ENCODE measurements at regions not wholly inside any gene's neighbourhood (a gene's known extent, or its start where the extent isn't known, plus 50 kb on each side); places are given as distances from the start of the nearest gene placed in this dataset.

GRCh38 chr13:105097521-105097920, 1437.9 kb downstream of the EFNB2 start:
- H4K20me1 ChIP-seq (ENCODE audit: control insufficient read depth, insufficient read depth, low read depth, low read length): no peaks in the 10 kb centered on the region
- no peaks in the 10 kb centered on the region for H3K9me3 ChIP-seq (ENCODE audit: control insufficient read depth, insufficient read depth, low read length)
- no peaks in the 10 kb centered on the region for H3K9me2 ChIP-seq (replicated peaks; ENCODE audit: control insufficient read depth, low read length)
- no peaks in the 10 kb centered on the region for H3F3A ChIP-seq (ENCODE audit: control insufficient read depth, insufficient read depth)
- no peak overlapping the region for H3K4me2 ChIP-seq (ENCODE audit: low read length)
- H3K27ac ChIP-seq (ENCODE audit: low read depth, low read length): no peak overlapping the region
- no peaks in the 10 kb centered on the region for H3K79me2 ChIP-seq (ENCODE audit: control insufficient read depth, low read length)
- TF ChIP-seq, protein P1, sequence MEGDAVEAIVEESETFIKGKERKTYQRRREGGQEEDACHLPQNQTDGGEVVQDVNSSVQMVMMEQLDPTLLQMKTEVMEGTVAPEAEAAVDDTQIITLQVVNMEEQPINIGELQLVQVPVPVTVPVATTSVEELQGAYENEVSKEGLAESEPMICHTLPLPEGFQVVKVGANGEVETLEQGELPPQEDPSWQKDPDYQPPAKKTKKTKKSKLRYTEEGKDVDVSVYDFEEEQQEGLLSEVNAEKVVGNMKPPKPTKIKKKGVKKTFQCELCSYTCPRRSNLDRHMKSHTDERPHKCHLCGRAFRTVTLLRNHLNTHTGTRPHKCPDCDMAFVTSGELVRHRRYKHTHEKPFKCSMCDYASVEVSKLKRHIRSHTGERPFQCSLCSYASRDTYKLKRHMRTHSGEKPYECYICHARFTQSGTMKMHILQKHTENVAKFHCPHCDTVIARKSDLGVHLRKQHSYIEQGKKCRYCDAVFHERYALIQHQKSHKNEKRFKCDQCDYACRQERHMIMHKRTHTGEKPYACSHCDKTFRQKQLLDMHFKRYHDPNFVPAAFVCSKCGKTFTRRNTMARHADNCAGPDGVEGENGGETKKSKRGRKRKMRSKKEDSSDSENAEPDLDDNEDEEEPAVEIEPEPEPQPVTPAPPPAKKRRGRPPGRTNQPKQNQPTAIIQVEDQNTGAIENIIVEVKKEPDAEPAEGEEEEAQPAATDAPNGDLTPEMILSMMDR (IDR thresholded peaks at IDR 0.05; ENCODE audit: low read depth, low read length, poor library complexity, severe bottlenecking): no peak
- no peak for TF ChIP-seq EZH2phosphoT487 (IDR thresholded peaks at IDR 0.05; ENCODE audit: borderline replicate concordance, low read length)
- no peaks in the 10 kb centered on the region for H3K27me3 ChIP-seq (ENCODE audit: control insufficient read depth, low read length)
- H3K4me1 ChIP-seq (ENCODE audit: control insufficient read depth, low read length): no peaks in the 10 kb centered on the region
- no peak overlapping the region for H3K4me3 ChIP-seq (ENCODE audit: low read length)
- H3K36me3 ChIP-seq (ENCODE audit: control insufficient read depth, low read length): no peaks in the 10 kb centered on the region

DNA sequence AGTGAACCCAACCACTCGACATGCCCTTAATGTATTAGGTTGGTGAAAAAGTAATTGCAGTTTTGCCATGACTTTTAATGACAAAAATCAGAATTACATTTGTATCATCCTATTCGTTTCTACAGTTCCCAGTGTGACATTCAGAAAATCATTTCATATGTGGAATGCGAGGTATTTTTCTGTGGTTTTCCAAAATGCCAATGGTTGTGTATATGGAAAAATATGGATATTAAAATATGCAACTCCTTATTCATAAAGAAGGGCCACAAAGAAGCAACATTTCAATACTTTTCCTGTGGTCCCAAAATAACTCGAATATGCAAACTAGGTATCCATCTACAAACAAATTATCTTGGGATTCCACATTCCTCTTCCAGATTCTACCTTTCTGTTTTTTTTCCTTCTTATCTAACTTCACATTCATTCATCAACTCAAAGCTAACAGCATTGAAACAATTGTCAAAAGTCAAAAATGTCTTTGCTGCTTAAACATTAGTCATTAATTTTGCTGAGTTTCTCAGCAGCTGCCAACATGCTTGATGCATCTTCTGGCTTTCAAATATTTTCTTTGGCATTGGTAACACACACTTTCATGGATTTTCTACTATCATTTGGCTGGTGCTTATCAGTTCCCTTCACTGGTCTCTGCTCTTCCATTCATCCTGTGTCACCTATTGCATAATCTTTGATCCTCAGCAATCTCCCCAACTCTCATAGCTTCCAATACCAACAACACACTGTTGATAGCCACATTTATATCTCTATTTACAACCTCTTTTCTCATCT, 1445.4 kb downstream of the EFNB2 start:
- no peaks in the 10 kb centered on the region; the same call in 1 of the 2 replicates for H3K4me1 ChIP-seq (ENCODE audit: control insufficient read depth, low read length)
- H4K20me1 ChIP-seq (ENCODE audit: control insufficient read depth, insufficient read depth, low read depth, low read length): no peaks in the 10 kb centered on the region
- no peak overlapping the region for H3K4me2 ChIP-seq (ENCODE audit: low read length)
- H3K27me3 ChIP-seq (ENCODE audit: control insufficient read depth, low read length): no peaks in the 10 kb centered on the region
- no peak overlapping the region for H3K4me3 ChIP-seq (ENCODE audit: low read length)
- H3K79me2 ChIP-seq (ENCODE audit: control insufficient read depth, low read length): no peaks in the 10 kb centered on the region
- H3F3A ChIP-seq (ENCODE audit: control insufficient read depth, insufficient read depth): no peaks in the 10 kb centered on the region
- TF ChIP-seq, protein P1 (IDR thresholded peaks at IDR 0.05; ENCODE audit: low read depth, low read length, poor library complexity, severe bottlenecking): no peak
- no peak for TF ChIP-seq EZH2phosphoT487 (IDR thresholded peaks at IDR 0.05; ENCODE audit: borderline replicate concordance, low read length)
- no peak overlapping the region for H3K27ac ChIP-seq (ENCODE audit: low read depth, low read length)
- H3K36me3 ChIP-seq (ENCODE audit: control insufficient read depth, low read length): no peaks in the 10 kb centered on the region
- H3K9me3 ChIP-seq (ENCODE audit: control insufficient read depth, insufficient read depth, low read length): no peaks in the 10 kb centered on the region
- H3K9me2 ChIP-seq (replicated peaks; ENCODE audit: control insufficient read depth, low read length): no peaks in the 10 kb centered on the region

DNA sequence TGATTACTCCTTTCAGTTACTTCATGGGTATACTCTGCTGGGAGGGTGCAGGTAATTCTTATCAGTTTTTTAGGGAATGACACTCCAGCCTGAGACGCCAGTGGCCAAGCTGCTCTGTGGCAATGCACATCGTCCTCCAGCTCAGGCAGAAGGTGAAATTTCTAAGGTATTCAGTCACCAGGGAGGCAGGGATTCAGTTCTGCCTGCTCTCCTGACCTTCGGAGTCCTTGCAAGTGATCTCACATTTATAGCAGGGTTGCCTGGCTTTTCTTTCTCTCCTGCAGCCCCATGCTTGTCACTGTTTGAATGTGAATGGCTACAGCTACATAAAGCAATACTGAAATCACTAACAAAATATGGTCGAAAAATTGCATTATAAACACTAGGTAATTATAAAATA, 1447.5 kb downstream of the EFNB2 start:
- Histone ChIP-seq H3K4me1 (ENCODE audit: control insufficient read depth, low read length) (no peaks in the 10 kb centered on the region; the same call in 1 of the 2 replicates), H3F3A (ENCODE audit: control insufficient read depth, insufficient read depth) (no peaks in the 10 kb centered on the region), H3K9me3 (ENCODE audit: control insufficient read depth, insufficient read depth, low read length) (no peaks in the 10 kb centered on the region), H3K4me2 (ENCODE audit: low read length) (no peak overlapping the region), H3K4me3 (ENCODE audit: low read length) (no peak overlapping the region), H3K27ac (ENCODE audit: low read depth, low read length) (no peak overlapping the region), H3K36me3 (ENCODE audit: control insufficient read depth, low read length) (no peaks in the 10 kb centered on the region), H3K79me2 (ENCODE audit: control insufficient read depth, low read length) (no peaks in the 10 kb centered on the region), H3K9me2 (replicated peaks; ENCODE audit: control insufficient read depth, low read length) (no peaks in the 10 kb centered on the region), H4K20me1 (ENCODE audit: control insufficient read depth, insufficient read depth, low read depth, low read length) (no peaks in the 10 kb centered on the region), H3K27me3 (ENCODE audit: control insufficient read depth, low read length) (no peaks in the 10 kb centered on the region)
- TF ChIP-seq, protein P1 (IDR thresholded peaks at IDR 0.05; ENCODE audit: low read depth, low read length, poor library complexity, severe bottlenecking): no peak
- TF ChIP-seq EZH2phosphoT487 (IDR thresholded peaks at IDR 0.05; ENCODE audit: borderline replicate concordance, low read length): no peak
